MCF 10A (cell line): ENCODE measurements at regions not wholly inside any gene's neighbourhood (a gene's known extent, or its start where the extent isn't known, plus 50 kb on each side); places are given as distances from the start of the nearest gene placed in this dataset.
A peak's percentile ranks its signal among the peaks of the same experiment; 100 is the strongest.

Source experiments
- BruUV-seq: library from RNA; stranded (reverse); fragments of 400-500 nt; replicated peaks from 2 replicates; lab custom pipeline; 2021; lab: Mats Ljungman, UMichigan
- CTCF ChIA-PET: fragments of 300-600 bp; sonication (Branson Sonifier 250); formaldehyde crosslinking; extraction: SDS; loops from one replicate; lab custom pipeline; 2021; ENCODE audit warnings: antibody characterized with exemption, inconsistent platforms; lab: Yijun Ruan, JAX
- POLR2A ChIA-PET: fragments of 300-600, 350-650 bp; sonication (Branson Sonifier 250); formaldehyde crosslinking; extraction: SDS; loops from one replicate; lab custom pipeline; 2020; ENCODE audit warnings: antibody characterized with exemption, inconsistent platforms; lab: Yijun Ruan, JAX
- DNase-seq: peaks from one replicate; pipeline ENCODE4 v3.0.0-alpha.2; 2018; ENCODE audit not compliant: unreplicated experiment
- H3K27ac Mint-ChIP-seq: one replicate; pipeline ENCODE4 v1.8.0; 2022; ENCODE audit warnings: mild to moderate bottlenecking, low read depth, mixed read lengths; ENCODE audit not compliant: unreplicated experiment
- H3K27me3 Mint-ChIP-seq: one replicate; pipeline ENCODE4 v1.8.0; 2022; ENCODE audit warnings: mixed read lengths; ENCODE audit not compliant: insufficient read depth, unreplicated experiment
- H3K36me3 Mint-ChIP-seq: one replicate; pipeline ENCODE4 v1.8.0; 2022; ENCODE audit warnings: mild to moderate bottlenecking, moderate library complexity, mixed read lengths; ENCODE audit not compliant: insufficient read depth, unreplicated experiment
- H3K4me1 Mint-ChIP-seq: one replicate; pipeline ENCODE4 v1.8.0; 2022; ENCODE audit warnings: mixed read lengths; ENCODE audit not compliant: insufficient read depth, unreplicated experiment
- H3K4me3 Mint-ChIP-seq: one replicate; pipeline ENCODE4 v1.8.0; 2022; ENCODE audit warnings: mild to moderate bottlenecking, moderate library complexity, mixed read lengths; ENCODE audit not compliant: unreplicated experiment
- H3K9me3 Mint-ChIP-seq: one replicate; pipeline ENCODE4 v1.8.0; 2022; ENCODE audit warnings: mixed read lengths; ENCODE audit not compliant: unreplicated experiment
- CTCF ChIP-seq: fragments of 200-600 bp; IDR thresholded peaks from one replicate; pipeline ENCODE4 v1.8.0; 2022; ENCODE audit warnings: antibody characterized with exemption, mild to moderate bottlenecking; ENCODE audit not compliant: unreplicated experiment
- intact Hi-C: fragments of 100-400 bp; cut with micrococcal nuclease; formaldehyde crosslinking; loops from 2 replicates; pipeline ENCODE4 v1.14.1; 2022

GRCh38 chr11:88414981-88415413, 77.5 kb upstream of the CTSC start:
- no peaks in the 10 kb centered on the region for H3K9me3 Mint-ChIP-seq
- no TSS peak for BruUV-seq
- ChIA-PET CTCF (interaction anchor here (0.5 to 1.0 kb wide), 5 partner anchors 17 to 129 kb away, joined by 3 to 5 read pairs (median 3); partner anchors contain the start of gene CTSC), POLR2A (interaction anchor here (1.0 to 2.2 kb wide), 4 partner anchors 10 to 77 kb away, joined by 3 to 12 read pairs (median 6); partner anchors contain the start of gene CTSC)
- TF ChIP-seq CTCF: no peak
- no peaks in the 10 kb centered on the region for H3K27me3 Mint-ChIP-seq
- peaks cover 41% of the 10 kb centered on the region for H3K4me1 Mint-ChIP-seq
- peak; percentile 58 for DNase-seq
- H3K27ac Mint-ChIP-seq: peak overlapping the region; percentile 20
- intact Hi-C loops: loop anchor here (5.0 to 10.0 kb wide), 2 partner anchors 127 to 240 kb away; partner anchors contain the start of gene RAB38
- H3K36me3 Mint-ChIP-seq: no peaks in the 10 kb centered on the region
- no peak overlapping the region for H3K4me3 Mint-ChIP-seq

- Mint-ChIP-seq H3K4me1 (peaks cover 37% of the 10 kb centered on the region), H3K36me3 (no peaks in the 10 kb centered on the region), H3K4me3 (no peak overlapping the region), H3K27me3 (no peaks in the 10 kb centered on the region), H3K27ac (peak overlapping the region; percentile 20), H3K9me3 (no peaks in the 10 kb centered on the region)
- no TSS peak for BruUV-seq
- TF ChIP-seq CTCF: no peak
- intact Hi-C loops: loop anchor here (5.0 to 10.0 kb wide), 2 partner anchors 128 to 240 kb away; partner anchors contain the start of gene RAB38
- ChIA-PET CTCF (interaction anchor here (0.5 to 1.0 kb wide), 4 partner anchors 18 to 130 kb away, joined by 3 to 5 read pairs (median 4); partner anchors contain the start of gene CTSC), POLR2A (interaction anchor here (1.0 to 1.9 kb wide), 5 partner anchors 10 to 279 kb away, joined by 3 to 11 read pairs (median 4); partner anchors contain the start of gene CTSC)
- DNase-seq: peak; percentile 83
These were observed 76.9 kb upstream of the CTSC start for GRCh38 chr11:88414385-88414861.

GRCh38 chr11:88411265-88411664, 73.7 kb upstream of the CTSC start:
- H3K27ac Mint-ChIP-seq: peak overlapping the region; percentile 66
- no peaks in the 10 kb centered on the region for H3K9me3 Mint-ChIP-seq
- no peak for TF ChIP-seq CTCF
- intact Hi-C loops: loop anchor here (5.0 to 10.0 kb wide), 2 partner anchors 131 to 236 kb away; partner anchors contain the start of gene RAB38
- H3K36me3 Mint-ChIP-seq: no peaks in the 10 kb centered on the region
- no TSS peak for BruUV-seq
- DNase-seq: peak; percentile 62
- H3K27me3 Mint-ChIP-seq: no peaks in the 10 kb centered on the region
- peak overlapping the region; percentile 37 for H3K4me3 Mint-ChIP-seq
- CTCF ChIA-PET: interaction anchor here (0.8 to 1.8 kb wide), 4 partner anchors 74 to 395 kb away, joined by 3 to 5 read pairs (median 4); no protein-coding TSS in a partner anchor
- POLR2A ChIA-PET: interaction anchor here (0.7 to 5.4 kb wide), 14 partner anchors 8 to 236 kb away, joined by 3 to 80 read pairs (median 4); partner anchors contain the start of genes CTSC and RAB38
- peaks cover 35% of the 10 kb centered on the region for H3K4me1 Mint-ChIP-seq

GRCh38 chr11:88410656-88411055, 73.1 kb upstream of the CTSC start:
- ChIA-PET POLR2A (interaction anchor here (0.5 to 5.4 kb wide), 21 partner anchors 8 to 1318 kb away, joined by 3 to 80 read pairs (median 4); partner anchors contain the start of genes CTSC and RAB38), CTCF (interaction anchor here (0.7 to 1.8 kb wide), 6 partner anchors 8 to 395 kb away, joined by 3 to 6 read pairs (median 4); no protein-coding TSS in a partner anchor)
- Mint-ChIP-seq H3K4me1 (peaks cover 40% of the 10 kb centered on the region), H3K4me3 (peak overlapping the region; percentile 37), H3K36me3 (no peaks in the 10 kb centered on the region), H3K27me3 (no peaks in the 10 kb centered on the region), H3K27ac (peak overlapping the region; percentile 66), H3K9me3 (no peaks in the 10 kb centered on the region)
- BruUV-seq: no TSS peak
- DNase-seq: peak; percentile 83
- no peak for TF ChIP-seq CTCF
- intact Hi-C loops: loop anchor here (5.0 to 10.0 kb wide), 2 partner anchors 132 to 236 kb away; partner anchors contain the start of gene RAB38
